IMR-90 (cell line): ENCODE measurements at regions not wholly inside any gene's neighbourhood (a gene's known extent, or its start where the extent isn't known, plus 50 kb on each side); places are given as distances from the start of the nearest gene placed in this dataset.

Experiments used
- CEBPB ChIP-seq: IDR thresholded peaks from 2 replicates; pipeline ENCODE4 v1.6.1; 2012; ENCODE audit warnings: low read depth, low read length, improper control_type of control experiment
- CHD1 ChIP-seq: IDR thresholded peaks from 2 replicates; pipeline ENCODE4 v1.6.1; 2012; ENCODE audit warnings: low read depth, low read length, improper control_type of control experiment
- MXI1 ChIP-seq: IDR thresholded peaks from 2 replicates; pipeline ENCODE4 v1.6.1; 2012; ENCODE audit warnings: low read depth, mild to moderate bottlenecking, low read length, moderate library complexity, borderline replicate concordance
- POLR2A ChIP-seq: IDR thresholded peaks from 2 replicates; pipeline ENCODE4 v1.6.1; 2012; ENCODE audit warnings: mild to moderate bottlenecking, low read depth, low read length
- RAD21 ChIP-seq: IDR thresholded peaks from 2 replicates; pipeline ENCODE4 v1.6.1; 2012; ENCODE audit warnings: low read length, improper control_type of control experiment
- RCOR1 ChIP-seq: IDR thresholded peaks from 2 replicates; pipeline ENCODE4 v1.6.1; 2012; ENCODE audit warnings: mild to moderate bottlenecking, low read length, improper control_type of control experiment; ENCODE audit not compliant: insufficient replicate concordance
- SMC3 ChIP-seq: fragments of 150-350 bp; IDR thresholded peaks from 2 replicates; pipeline ENCODE4 v1.6.1; 2016; ENCODE audit warnings: low read depth, mild to moderate bottlenecking, antibody characterized with exemption, low read length, moderate library complexity
- TF ChIP-seq, protein P1 (sequence below): conservative IDR thresholded peaks from 2 replicates; pipeline ENCODE4 v1.5.1; 2012; ENCODE audit warnings: mild to moderate bottlenecking, low read depth, low read length, improper control_type of control experiment
- TF ChIP-seq, protein P2 (sequence below): fragments of 150-350 bp; IDR thresholded peaks from 2 replicates; pipeline ENCODE4 v1.6.1; 2017; ENCODE audit warnings: mild to moderate bottlenecking, antibody characterized with exemption, low read length, low read depth

DNA sequence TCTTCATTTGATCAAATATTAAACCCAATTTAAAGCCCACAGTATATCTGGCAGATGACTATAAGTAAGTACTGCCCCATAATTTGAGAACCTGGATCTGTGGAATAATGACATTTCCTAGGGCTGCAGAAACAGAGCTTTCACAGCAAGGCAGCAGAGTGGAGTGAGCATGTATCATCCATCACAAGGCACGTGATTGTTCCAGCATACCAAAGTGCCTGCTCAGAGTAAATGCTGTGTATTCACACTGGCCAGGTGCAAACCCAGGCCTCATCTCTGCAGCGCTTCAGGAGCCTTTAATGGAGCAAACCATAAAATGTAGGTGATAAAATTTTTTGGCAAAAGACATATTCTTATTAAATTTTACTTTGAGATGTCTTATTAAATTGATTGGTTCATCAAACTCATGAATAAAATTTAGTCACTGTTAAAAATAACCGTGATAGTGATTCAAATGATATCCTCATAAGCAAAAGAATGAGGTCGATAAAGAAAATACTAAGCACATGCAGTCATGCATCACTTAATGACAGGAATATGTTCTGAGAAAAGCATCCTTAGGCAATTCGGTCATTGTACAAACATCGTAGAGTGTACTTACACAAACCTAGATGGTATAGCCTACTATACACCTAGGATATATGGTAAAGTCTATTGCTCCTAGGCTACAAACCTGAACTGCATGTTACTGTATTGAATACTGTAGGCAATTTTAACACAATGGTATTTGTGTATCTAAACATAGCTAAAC is 99.3 kb upstream of the SLC24A5 start:
- TF ChIP-seq, protein P1, sequence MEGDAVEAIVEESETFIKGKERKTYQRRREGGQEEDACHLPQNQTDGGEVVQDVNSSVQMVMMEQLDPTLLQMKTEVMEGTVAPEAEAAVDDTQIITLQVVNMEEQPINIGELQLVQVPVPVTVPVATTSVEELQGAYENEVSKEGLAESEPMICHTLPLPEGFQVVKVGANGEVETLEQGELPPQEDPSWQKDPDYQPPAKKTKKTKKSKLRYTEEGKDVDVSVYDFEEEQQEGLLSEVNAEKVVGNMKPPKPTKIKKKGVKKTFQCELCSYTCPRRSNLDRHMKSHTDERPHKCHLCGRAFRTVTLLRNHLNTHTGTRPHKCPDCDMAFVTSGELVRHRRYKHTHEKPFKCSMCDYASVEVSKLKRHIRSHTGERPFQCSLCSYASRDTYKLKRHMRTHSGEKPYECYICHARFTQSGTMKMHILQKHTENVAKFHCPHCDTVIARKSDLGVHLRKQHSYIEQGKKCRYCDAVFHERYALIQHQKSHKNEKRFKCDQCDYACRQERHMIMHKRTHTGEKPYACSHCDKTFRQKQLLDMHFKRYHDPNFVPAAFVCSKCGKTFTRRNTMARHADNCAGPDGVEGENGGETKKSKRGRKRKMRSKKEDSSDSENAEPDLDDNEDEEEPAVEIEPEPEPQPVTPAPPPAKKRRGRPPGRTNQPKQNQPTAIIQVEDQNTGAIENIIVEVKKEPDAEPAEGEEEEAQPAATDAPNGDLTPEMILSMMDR, result no peak
- TF ChIP-seq, protein P2, sequence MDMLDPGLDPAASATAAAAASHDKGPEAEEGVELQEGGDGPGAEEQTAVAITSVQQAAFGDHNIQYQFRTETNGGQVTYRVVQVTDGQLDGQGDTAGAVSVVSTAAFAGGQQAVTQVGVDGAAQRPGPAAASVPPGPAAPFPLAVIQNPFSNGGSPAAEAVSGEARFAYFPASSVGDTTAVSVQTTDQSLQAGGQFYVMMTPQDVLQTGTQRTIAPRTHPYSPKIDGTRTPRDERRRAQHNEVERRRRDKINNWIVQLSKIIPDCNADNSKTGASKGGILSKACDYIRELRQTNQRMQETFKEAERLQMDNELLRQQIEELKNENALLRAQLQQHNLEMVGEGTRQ, result no peak
- TF ChIP-seq RAD21 (no peak), MXI1 (no peak), SMC3 (no peak), POLR2A (no peak), CEBPB (no peak), CHD1 (no peak), RCOR1 (no peak)
